HG02852 (cell line): ENCODE measurements at regions not wholly inside any gene's neighbourhood (a gene's known extent, or its start where the extent isn't known, plus 50 kb on each side); places are given as distances from the start of the nearest gene placed in this dataset.

ENCODE experiments used
- ATAC-seq: cut with Tn5 transposase; IDR thresholded peaks from one replicate; pipeline ENCODE4 v1.9.1; 2021; ENCODE audit warnings: mild to moderate bottlenecking, moderate library complexity; ENCODE audit not compliant: unreplicated experiment

GRCh38 chrX:69110116-69110530, 55.1 kb downstream of the PJA1 start:
- ATAC-seq = no peak

GRCh38 chrX:69109706-69110105, 55.5 kb downstream of the PJA1 start:
- no peak for ATAC-seq

DNA sequence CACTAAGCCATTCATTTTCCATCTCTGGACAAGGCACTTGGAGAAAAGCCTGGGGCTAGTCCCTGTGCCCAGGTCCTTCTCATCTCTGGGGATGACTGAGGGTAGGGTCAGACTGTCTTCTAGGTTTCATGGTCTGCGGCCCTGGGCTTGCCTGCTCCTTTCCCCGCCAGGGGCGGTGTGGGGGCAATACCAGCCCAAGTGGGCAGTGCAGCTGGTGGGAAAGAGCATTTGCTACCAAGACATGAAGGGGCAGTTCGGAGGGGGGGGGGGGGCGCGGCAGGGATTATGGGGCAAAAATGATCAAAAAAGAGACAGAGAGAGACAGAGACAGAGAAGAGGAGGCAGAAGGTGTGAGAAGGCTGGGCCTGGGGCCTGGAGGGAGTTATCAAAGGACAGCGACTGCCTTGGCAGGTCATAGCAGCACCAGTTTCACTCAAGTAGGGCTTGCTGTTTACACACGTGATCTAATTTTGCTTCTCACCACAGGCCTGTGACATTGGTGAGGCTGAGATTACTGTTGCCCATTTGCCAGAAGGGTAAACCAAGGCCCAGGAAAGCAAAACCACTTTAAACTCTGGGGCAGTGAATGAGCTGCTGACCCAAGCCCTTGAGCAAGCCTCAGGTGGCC, 56.1 kb downstream of the PJA1 start:
- ATAC-seq = no peak

GRCh38 chrX:69107747-69108401, 57.4 kb downstream of the PJA1 start:
- no peak for ATAC-seq

DNA sequence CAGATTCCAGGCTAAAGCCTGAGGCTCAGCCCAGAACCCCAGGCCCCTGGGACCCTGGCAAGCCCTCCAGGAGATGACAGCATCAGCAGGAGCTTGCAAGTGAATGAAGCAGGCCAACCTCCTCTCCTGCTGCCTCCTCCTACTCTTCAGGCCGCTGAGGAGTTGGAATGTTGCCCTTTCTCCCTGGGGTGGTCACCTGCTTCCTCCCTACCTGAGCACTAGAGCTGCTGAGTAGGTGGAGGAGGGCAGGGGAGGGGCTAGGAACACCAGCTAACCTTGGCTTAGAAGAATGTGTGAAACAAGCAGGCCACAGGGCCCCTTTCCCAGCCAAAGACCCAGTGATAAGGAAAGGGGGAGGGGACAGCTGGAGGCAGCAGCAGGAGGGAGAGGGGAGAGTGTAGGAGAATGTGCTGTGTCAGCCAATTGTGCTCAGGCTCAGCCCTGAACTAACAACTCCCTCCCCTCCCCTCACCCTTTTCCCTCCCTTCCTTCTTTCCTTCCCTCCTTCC, 58.0 kb downstream of the PJA1 start:
- no peak for ATAC-seq

- no peak for ATAC-seq
Observed at GRCh38 chrX:69104756-69105434, 60.4 kb downstream of the PJA1 start.

DNA sequence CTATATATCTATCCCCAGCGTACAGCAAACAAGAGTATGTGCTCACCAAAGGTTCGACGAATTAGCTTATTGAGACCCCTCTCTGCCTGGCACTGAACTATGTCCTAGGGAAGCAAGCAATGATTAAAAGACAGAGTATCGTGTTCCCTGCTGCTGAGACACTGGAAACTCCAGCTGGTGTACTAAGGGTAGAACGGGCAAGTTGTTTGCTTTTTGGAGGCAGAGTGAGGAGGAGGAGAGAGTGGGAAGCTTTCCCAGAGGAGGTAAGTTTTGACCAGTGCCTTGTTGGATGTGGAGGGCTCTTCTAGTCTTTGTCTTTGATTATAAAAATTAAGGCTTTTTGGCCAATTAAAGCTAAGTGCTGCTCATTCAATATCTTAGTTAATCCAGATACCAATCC, 61.7 kb downstream of the PJA1 start:
- no peak for ATAC-seq

- ATAC-seq = no peak
Observed at GRCh38 chrX:69102612-69103194, 62.5 kb downstream of the PJA1 start.

GRCh38 chrX:69101683-69102251, 63.5 kb downstream of the PJA1 start:
- ATAC-seq = no peak

GRCh38 chrX:69100478-69100877, 64.8 kb downstream of the PJA1 start:
- no peak for ATAC-seq

- no peak for ATAC-seq
Observed at GRCh38 chrX:69097451-69098236, 67.6 kb downstream of the PJA1 start.

DNA sequence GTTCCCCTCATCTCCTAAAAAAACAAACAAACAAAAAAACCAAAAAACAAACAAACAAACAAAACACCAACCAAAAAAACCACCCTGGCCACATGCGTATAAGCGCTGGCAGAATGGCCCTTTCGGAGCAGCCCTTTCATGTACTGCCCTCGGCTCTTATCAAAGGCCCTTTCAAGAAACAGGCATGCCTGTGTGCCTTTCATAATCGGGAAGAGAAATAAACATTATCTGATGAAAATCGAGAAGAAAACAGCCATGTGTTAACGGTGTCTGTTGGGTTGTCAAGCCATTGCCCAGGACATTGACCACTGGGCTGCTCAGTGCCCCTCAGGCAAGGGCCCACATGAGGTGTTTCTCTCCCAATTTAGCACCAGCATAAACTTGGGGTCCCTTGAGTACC, 68.3 kb downstream of the PJA1 start:
- ATAC-seq = no peak

GRCh38 chrX:69094977-69095669, 70.1 kb downstream of the PJA1 start:
- ATAC-seq = no peak

GRCh38 chrX:69093960-69094871, 71.0 kb downstream of the PJA1 start:
- no peak for ATAC-seq

DNA sequence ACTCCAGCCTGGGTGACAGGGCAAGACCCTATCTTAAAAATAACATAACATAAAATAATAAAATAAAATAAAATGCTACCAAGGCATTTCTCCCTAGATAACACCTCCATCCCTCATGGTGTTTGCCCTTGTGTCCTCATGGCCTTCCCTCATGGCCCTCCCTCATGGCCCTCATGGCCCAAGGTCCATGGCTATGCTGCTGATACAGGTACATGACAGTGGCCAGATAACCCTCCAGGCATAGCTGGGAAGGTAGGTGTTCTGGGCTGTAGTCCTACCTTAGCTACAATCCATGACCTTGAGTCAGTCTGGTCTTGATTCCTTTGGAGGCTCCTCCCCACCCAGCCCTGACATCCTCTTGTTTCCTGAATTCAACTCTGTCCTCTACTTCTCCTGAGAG, 75.2 kb downstream of the PJA1 start:
- no peak for ATAC-seq

- ATAC-seq = no peak
Observed at GRCh38 chrX:69089203-69089602, 76.0 kb downstream of the PJA1 start.

GRCh38 chrX:69088171-69088938, 76.9 kb downstream of the PJA1 start:
- no peak for ATAC-seq

- ATAC-seq = no peak
Observed at GRCh38 chrX:69085826-69086225, 79.4 kb downstream of the PJA1 start.
